G401 (cell line): ENCODE measurements at regions not wholly inside any gene's neighbourhood (a gene's known extent, or its start where the extent isn't known, plus 50 kb on each side); places are given as distances from the start of the nearest gene placed in this dataset.

Experiments
- DNase-seq: peaks from one replicate; pipeline ENCODE4 v3.0.0-alpha.2; 2015; ENCODE audit warnings: low spot score
- in situ Hi-C: cut with HindIII; loops from 2 replicates; pipeline ENCODE4 v1.10.0; 2016; ENCODE audit warnings: low sequenced_read_pairs, mixed read lengths

- DNase-seq, result no peak
- in situ Hi-C loops, result no loop called here
Measured at GRCh38 chr5:82376307-82376706, 98.2 kb upstream of the RPS23 start.

GRCh38 chr5:82375488-82376244 is 97.5 kb upstream of the RPS23 start:
- in situ Hi-C loops, result no loop called here

GRCh38 chr5:82374637-82375036 is 96.5 kb upstream of the RPS23 start:
- DNase-seq, result no peak
- in situ Hi-C loops, result no loop called here

More at GRCh38 chr5:82375488-82376244, 97.5 kb upstream of the RPS23 start:
- DNase-seq, result no peak

- no peak for DNase-seq
- in situ Hi-C loops, result no loop called here
Measured at GRCh38 chr5:82367930-82368329, 89.8 kb upstream of the RPS23 start.

- in situ Hi-C loops, result no loop called here
- no peak for DNase-seq
Measured at GRCh38 chr5:82365744-82366228, 87.6 kb upstream of the RPS23 start.

- in situ Hi-C loops, result no loop called here
Measured at GRCh38 chr5:82365026-82365425, 86.9 kb upstream of the RPS23 start.

GRCh38 chr5:82364497-82364896 is 86.3 kb upstream of the RPS23 start:
- DNase-seq, result peak; percentile 13

More at GRCh38 chr5:82365026-82365425, 86.9 kb upstream of the RPS23 start:
- DNase-seq, result no peak

GRCh38 chr5:82363524-82363923 is 85.4 kb upstream of the RPS23 start:
- in situ Hi-C loops, result no loop called here
- no peak for DNase-seq

More at GRCh38 chr5:82364497-82364896, 86.3 kb upstream of the RPS23 start:
- in situ Hi-C loops, result no loop called here

- in situ Hi-C loops, result no loop called here
- DNase-seq, result no peak
Measured at GRCh38 chr5:82362636-82363035, 84.5 kb upstream of the RPS23 start.

- in situ Hi-C loops, result no loop called here
- no peak for DNase-seq
Measured at GRCh38 chr5:82360022-82360421, 81.9 kb upstream of the RPS23 start.

GRCh38 chr5:82359272-82359671 is 81.1 kb upstream of the RPS23 start:
- in situ Hi-C loops, result no loop called here
- DNase-seq, result no peak

- in situ Hi-C loops, result no loop called here
- no peak for DNase-seq
Measured at GRCh38 chr5:82358457-82358856, 80.3 kb upstream of the RPS23 start.

GRCh38 chr5:82356808-82357671 is 78.9 kb upstream of the RPS23 start:
- in situ Hi-C loops, result no loop called here
- no peak for DNase-seq

- in situ Hi-C loops, result no loop called here
- no peak for DNase-seq
Measured at GRCh38 chr5:82356021-82356420, 77.9 kb upstream of the RPS23 start.

GRCh38 chr5:82355496-82355895 is 77.3 kb upstream of the RPS23 start:
- in situ Hi-C loops, result no loop called here
- DNase-seq, result no peak

- in situ Hi-C loops, result no loop called here
- no peak for DNase-seq
Measured at GRCh38 chr5:82355053-82355452, 76.9 kb upstream of the RPS23 start.

GRCh38 chr5:82354543-82354942 is 76.4 kb upstream of the RPS23 start:
- no peak for DNase-seq
- in situ Hi-C loops, result no loop called here

- DNase-seq, result no peak
- in situ Hi-C loops, result no loop called here
Measured at GRCh38 chr5:82353522-82353921, 75.4 kb upstream of the RPS23 start.

- in situ Hi-C loops, result no loop called here
- DNase-seq, result no peak
Measured at GRCh38 chr5:82352146-82352791, 74.1 kb upstream of the RPS23 start.

- DNase-seq, result peak; percentile 77
- in situ Hi-C loops, result no loop called here
Measured at GRCh38 chr5:82351754-82352145, 73.6 kb upstream of the RPS23 start.
